ENCODE measurements at regions not wholly inside any gene's neighbourhood (a gene's known extent, or its start where the extent isn't known, plus 50 kb on each side); places are given as distances from the start of the nearest gene placed in this dataset.

- Histone ChIP-seq H3K27me3 (ENCODE audit: control insufficient read depth in 3 of 3, insufficient read depth in 3 of 3, low read depth in 1 of 3, low read length in 3 of 3) (no peaks in the 10 kb centered on the region), H2AK5ac (ENCODE audit: low read depth, low read length) (no peak overlapping the region), H3K4me1 (ENCODE audit: control insufficient read depth in 2 of 2, insufficient read depth in 1 of 2, low read depth in 1 of 2, low read length in 2 of 2) (no peaks in the 10 kb centered on the region), H3K27ac (replicated peaks; ENCODE audit: low read length) (no peak overlapping the region), H2BK120ac (ENCODE audit: low read depth, low read length) (no peak overlapping the region), H3K4ac (ENCODE audit: low read length) (no peak overlapping the region), H4K8ac (ENCODE audit: low read depth, low read length) (no peak overlapping the region), H2BK12ac (ENCODE audit: low read length) (no peak overlapping the region), H3K9ac (ENCODE audit: low read depth, low read length, poor library complexity) (no peak overlapping the region), H2AFZ (ENCODE audit: low read length) (no peak overlapping the region), H3K4me3 (ENCODE audit: low read length in 2 of 2) (no peak overlapping the region), H3K23ac (ENCODE audit: low read depth, low read length, poor library complexity) (no peak overlapping the region), H3K18ac (ENCODE audit: low read length) (no peak overlapping the region), H2BK5ac (ENCODE audit: low read length) (no peak overlapping the region), H3K79me1 (ENCODE audit: low read depth, low read length) (no peaks in the 10 kb centered on the region), H4K91ac (ENCODE audit: low read depth, low read length, poor library complexity) (no peak overlapping the region), H3K36me3 (replicated peaks in 1 of 2; ENCODE audit: control insufficient read depth in 2 of 2, insufficient read depth in 2 of 2, low read length in 2 of 2) (no peaks in the 10 kb centered on the region), H3K9me3 (replicated peaks in 1 of 2; ENCODE audit: control insufficient read depth in 2 of 2, insufficient read depth in 1 of 2, low read depth in 1 of 2, low read length in 2 of 2) (no peaks in the 10 kb centered on the region), H3K4me2 (ENCODE audit: insufficient read depth, low read length, poor library complexity, severe bottlenecking) (no peak overlapping the region), H3K14ac (ENCODE audit: low read length) (no peak overlapping the region), H2BK15ac (ENCODE audit: low read length) (no peak overlapping the region)
- no peak for DNase-seq (ENCODE audit: low spot score)
- WGBS, 2 donors (ENCODE audit: extremely low coverage in 2 of 2, insufficient read length in 2 of 2, insufficient replicate concordance in 1 of 2), result no CpG with 5 or more reads among the region's 1 CpG
Measured at GRCh38 chr3:106737265-106737664, 640.0 kb upstream of the CCDC54 start.

DNA sequence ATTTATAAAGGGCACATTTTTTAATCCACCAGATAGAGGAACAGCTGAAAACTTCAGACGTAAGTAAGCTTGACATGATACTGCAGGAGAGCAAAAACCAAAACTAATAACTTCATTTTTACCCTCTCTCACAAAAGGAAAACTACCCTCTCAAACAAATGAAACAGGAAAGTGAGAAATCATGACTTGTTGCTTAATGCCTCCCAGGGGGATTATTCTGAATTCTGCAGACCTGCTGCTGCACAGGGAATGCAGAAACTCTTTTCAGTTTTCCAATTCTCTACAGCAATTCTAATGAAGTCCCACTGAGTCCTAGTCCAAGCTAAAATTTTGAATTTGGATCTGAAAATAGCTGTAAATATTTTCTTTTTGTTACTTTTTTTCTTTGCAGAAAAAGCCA lies 637.1 kb upstream of the CCDC54 start:
- no peak overlapping the region for H3K18ac ChIP-seq (ENCODE audit: low read length)
- H2BK15ac ChIP-seq (ENCODE audit: low read length), result no peak overlapping the region
- no peak overlapping the region for H2AFZ ChIP-seq (ENCODE audit: low read length)
- H3K9me3 ChIP-seq (replicated peaks in 1 of 2; ENCODE audit: control insufficient read depth in 2 of 2, insufficient read depth in 1 of 2, low read depth in 1 of 2, low read length in 2 of 2), result no peaks in the 10 kb centered on the region
- no peak for DNase-seq (ENCODE audit: low spot score)
- no peak overlapping the region for H2AK5ac ChIP-seq (ENCODE audit: low read depth, low read length)
- no peak overlapping the region for H3K27ac ChIP-seq (replicated peaks; ENCODE audit: low read length)
- H2BK12ac ChIP-seq (ENCODE audit: low read length), result no peak overlapping the region
- WGBS, 2 donors (ENCODE audit: extremely low coverage in 2 of 2, insufficient read length in 2 of 2, insufficient replicate concordance in 1 of 2), result no CpG with 5 or more reads among the region's 1 CpG
- no peak overlapping the region for H4K91ac ChIP-seq (ENCODE audit: low read depth, low read length, poor library complexity)
- H3K79me1 ChIP-seq (ENCODE audit: low read depth, low read length), result no peaks in the 10 kb centered on the region
- no peaks in the 10 kb centered on the region for H3K27me3 ChIP-seq (ENCODE audit: control insufficient read depth in 3 of 3, insufficient read depth in 3 of 3, low read depth in 1 of 3, low read length in 3 of 3)
- H2BK120ac ChIP-seq (ENCODE audit: low read depth, low read length), result no peak overlapping the region
- no peak overlapping the region for H4K8ac ChIP-seq (ENCODE audit: low read depth, low read length)
- H3K4me2 ChIP-seq (ENCODE audit: insufficient read depth, low read length, poor library complexity, severe bottlenecking), result no peak overlapping the region
- H3K36me3 ChIP-seq (replicated peaks in 1 of 2; ENCODE audit: control insufficient read depth in 2 of 2, insufficient read depth in 2 of 2, low read length in 2 of 2), result no peaks in the 10 kb centered on the region
- H3K4me3 ChIP-seq (ENCODE audit: low read length in 2 of 2), result no peak overlapping the region
- no peak overlapping the region for H3K23ac ChIP-seq (ENCODE audit: low read depth, low read length, poor library complexity)
- H3K14ac ChIP-seq (ENCODE audit: low read length), result no peak overlapping the region
- H2BK5ac ChIP-seq (ENCODE audit: low read length), result no peak overlapping the region
- no peak overlapping the region for H3K4ac ChIP-seq (ENCODE audit: low read length)
- H3K4me1 ChIP-seq (ENCODE audit: control insufficient read depth in 2 of 2, insufficient read depth in 1 of 2, low read depth in 1 of 2, low read length in 2 of 2), result no peaks in the 10 kb centered on the region
- H3K9ac ChIP-seq (ENCODE audit: low read depth, low read length, poor library complexity), result no peak overlapping the region

GRCh38 chr3:106745344-106746168 lies 631.7 kb upstream of the CCDC54 start:
- H2AK5ac ChIP-seq (ENCODE audit: low read depth, low read length), result no peak overlapping the region
- no peaks in the 10 kb centered on the region for H3K9me3 ChIP-seq (replicated peaks in 1 of 2; ENCODE audit: control insufficient read depth in 2 of 2, insufficient read depth in 1 of 2, low read depth in 1 of 2, low read length in 2 of 2)
- no peak overlapping the region for H2BK12ac ChIP-seq (ENCODE audit: low read length)
- DNase-seq (ENCODE audit: low spot score), result no peak
- no peak overlapping the region for H3K4me2 ChIP-seq (ENCODE audit: insufficient read depth, low read length, poor library complexity, severe bottlenecking)
- no peak overlapping the region for H3K4ac ChIP-seq (ENCODE audit: low read length)
- H2AFZ ChIP-seq (ENCODE audit: low read length), result no peak overlapping the region
- no peak overlapping the region for H3K9ac ChIP-seq (ENCODE audit: low read depth, low read length, poor library complexity)
- H2BK120ac ChIP-seq (ENCODE audit: low read depth, low read length), result no peak overlapping the region
- H3K79me1 ChIP-seq (ENCODE audit: low read depth, low read length), result no peaks in the 10 kb centered on the region
- no peaks in the 10 kb centered on the region for H3K36me3 ChIP-seq (replicated peaks in 1 of 2; ENCODE audit: control insufficient read depth in 2 of 2, insufficient read depth in 2 of 2, low read length in 2 of 2)
- WGBS, 2 donors (ENCODE audit: extremely low coverage in 2 of 2, insufficient read length in 2 of 2, insufficient replicate concordance in 1 of 2), result 100% methylated on average over 1 of the region's 7 CpGs
- H4K8ac ChIP-seq (ENCODE audit: low read depth, low read length), result no peak overlapping the region
- H2BK15ac ChIP-seq (ENCODE audit: low read length), result no peak overlapping the region
- H3K27me3 ChIP-seq (ENCODE audit: control insufficient read depth in 3 of 3, insufficient read depth in 3 of 3, low read depth in 1 of 3, low read length in 3 of 3), result no peaks in the 10 kb centered on the region
- no peak overlapping the region for H2BK5ac ChIP-seq (ENCODE audit: low read length)
- H3K14ac ChIP-seq (ENCODE audit: low read length), result no peak overlapping the region
- no peak overlapping the region for H4K91ac ChIP-seq (ENCODE audit: low read depth, low read length, poor library complexity)
- H3K4me1 ChIP-seq (ENCODE audit: control insufficient read depth in 2 of 2, insufficient read depth in 1 of 2, low read depth in 1 of 2, low read length in 2 of 2), result no peaks in the 10 kb centered on the region
- H3K23ac ChIP-seq (ENCODE audit: low read depth, low read length, poor library complexity), result no peak overlapping the region
- no peak overlapping the region for H3K18ac ChIP-seq (ENCODE audit: low read length)
- no peak overlapping the region for H3K4me3 ChIP-seq (ENCODE audit: low read length in 2 of 2)
- no peak overlapping the region for H3K27ac ChIP-seq (replicated peaks; ENCODE audit: low read length)

- H3K79me1 ChIP-seq (ENCODE audit: low read depth, low read length), result no peaks in the 10 kb centered on the region
- no peak overlapping the region for H3K9ac ChIP-seq (ENCODE audit: low read depth, low read length, poor library complexity)
- no peaks in the 10 kb centered on the region for H3K4me1 ChIP-seq (ENCODE audit: control insufficient read depth in 2 of 2, insufficient read depth in 1 of 2, low read depth in 1 of 2, low read length in 2 of 2)
- no peaks in the 10 kb centered on the region for H3K36me3 ChIP-seq (replicated peaks in 1 of 2; ENCODE audit: control insufficient read depth in 2 of 2, insufficient read depth in 2 of 2, low read length in 2 of 2)
- H2BK12ac ChIP-seq (ENCODE audit: low read length), result no peak overlapping the region
- no peak overlapping the region for H3K27ac ChIP-seq (replicated peaks; ENCODE audit: low read length)
- H4K8ac ChIP-seq (ENCODE audit: low read depth, low read length), result no peak overlapping the region
- no peak overlapping the region for H3K18ac ChIP-seq (ENCODE audit: low read length)
- no peak overlapping the region for H3K4ac ChIP-seq (ENCODE audit: low read length)
- H3K4me3 ChIP-seq (ENCODE audit: low read length in 2 of 2), result no peak overlapping the region
- no peak overlapping the region for H3K23ac ChIP-seq (ENCODE audit: low read depth, low read length, poor library complexity)
- no peak overlapping the region for H2AFZ ChIP-seq (ENCODE audit: low read length)
- H3K27me3 ChIP-seq (ENCODE audit: control insufficient read depth in 3 of 3, insufficient read depth in 3 of 3, low read depth in 1 of 3, low read length in 3 of 3), result no peaks in the 10 kb centered on the region
- no peak for DNase-seq (ENCODE audit: low spot score)
- no peaks in the 10 kb centered on the region for H3K9me3 ChIP-seq (replicated peaks in 1 of 2; ENCODE audit: control insufficient read depth in 2 of 2, insufficient read depth in 1 of 2, low read depth in 1 of 2, low read length in 2 of 2)
- no peak overlapping the region for H2AK5ac ChIP-seq (ENCODE audit: low read depth, low read length)
- no peak overlapping the region for H3K14ac ChIP-seq (ENCODE audit: low read length)
- H2BK15ac ChIP-seq (ENCODE audit: low read length), result no peak overlapping the region
- no peak overlapping the region for H4K91ac ChIP-seq (ENCODE audit: low read depth, low read length, poor library complexity)
- no peak overlapping the region for H2BK120ac ChIP-seq (ENCODE audit: low read depth, low read length)
- H3K4me2 ChIP-seq (ENCODE audit: insufficient read depth, low read length, poor library complexity, severe bottlenecking), result no peak overlapping the region
- H2BK5ac ChIP-seq (ENCODE audit: low read length), result no peak overlapping the region
Measured at GRCh38 chr3:106746286-106746685, 631.0 kb upstream of the CCDC54 start.

Data from neuronal stem cell (in vitro differentiated cells).